K562 (cell line): ENCODE measurements at regions not wholly inside any gene's neighbourhood (a gene's known extent, or its start where the extent isn't known, plus 50 kb on each side); places are given as distances from the start of the nearest gene placed in this dataset.
A peak's percentile ranks its signal among the peaks of the same experiment; 100 is the strongest.

Experiments used
- CBFA2T2 ChIP-seq: fragments of 450-650 bp; conservative IDR thresholded peaks from 2 replicates; pipeline ENCODE4 v1.6.1; 2017; ENCODE audit warnings: mild to moderate bottlenecking
- CBX1 ChIP-seq: sonication (generic); IDR thresholded peaks from 2 replicates; pipeline ENCODE4 v1.6.1; 2016; ENCODE audit warnings: antibody characterized with exemption, low read depth, mild to moderate bottlenecking
- CREB1 ChIP-seq, 2 experiments: sonication (generic) in 1 of 2; formaldehyde crosslinking in 1 of 2; IDR thresholded peaks; 2 replicates each; pipeline versions ENCODE4 v1.6.1 to v1.8.0; 2012 to 2022; ENCODE audit warnings: inconsistent platforms in 1 of 2, mild to moderate bottlenecking in 1 of 2, missing genetic modification reagents in 1 of 2, moderate library complexity in 1 of 2
- ELF1 ChIP-seq: fragments of 200-800 bp; sonication (Bioruptor generic); IDR thresholded peaks from 2 replicates; pipeline ENCODE4 v1.6.1; 2016; ENCODE audit warnings: missing genetic modification characterization, missing compliant biosample characterization
- ELF4 ChIP-seq: fragments of 450-650 bp; formaldehyde crosslinking; IDR thresholded peaks from 2 replicates; pipeline ENCODE4 v1.4.0; 2022; ENCODE audit warnings: missing genetic modification characterization
- ETS2 ChIP-seq: IDR thresholded peaks from 2 replicates; pipeline ENCODE4 v1.6.1; 2016; ENCODE audit warnings: borderline replicate concordance, missing genetic modification characterization, mild to moderate bottlenecking, moderate library complexity, missing compliant biosample characterization; ENCODE audit not compliant: poor library complexity, severe bottlenecking
- GATAD2B ChIP-seq: fragments of 450-650 bp; IDR thresholded peaks from 2 replicates; pipeline ENCODE4 v1.6.1; 2017; ENCODE audit warnings: mild to moderate bottlenecking, borderline replicate concordance
- ILK ChIP-seq: fragments of 450-650 bp; IDR thresholded peaks from 2 replicates; pipeline ENCODE4 v1.6.1; 2016; ENCODE audit warnings: missing genetic modification characterization, low read depth, mild to moderate bottlenecking, missing compliant biosample characterization, moderate library complexity, borderline replicate concordance
- MAZ ChIP-seq, 2 experiments: fragments of 450-650 bp in 1 of 2; sonication (generic) in 1 of 2; formaldehyde crosslinking; IDR thresholded peaks in 1 of 2; conservative IDR thresholded peaks in 1 of 2; 2 replicates each; pipeline versions ENCODE4 v1.4.0 to v1.5.0; 2020; ENCODE audit warnings: mild to moderate bottlenecking in 1 of 2, missing genetic modification reagents in 1 of 2
- MECOM ChIP-seq: fragments of 250-450 bp; sonication (Bioruptor Pico); IDR thresholded peaks from 2 replicates; pipeline ENCODE4 v1.8.0; 2022; ENCODE audit warnings: inconsistent platforms
- NR2C2 ChIP-seq, 2 experiments: fragments of 200-800 bp in 1 of 2; sonication (Bioruptor generic) in 1 of 2; sonication (generic) in 1 of 2; formaldehyde crosslinking in 1 of 2; IDR thresholded peaks; 2 replicates each; pipeline versions ENCODE4 v1.6.1 to v1.8.0; 2016 to 2022; ENCODE audit warnings: mild to moderate bottlenecking in 1 of 2, missing compliant biosample characterization in 1 of 2, missing genetic modification characterization in 1 of 2, missing genetic modification reagents in 1 of 2
- POLR2AphosphoS5 ChIP-seq: IDR thresholded peaks from 2 replicates; pipeline ENCODE4 v1.6.1; 2011; ENCODE audit warnings: mild to moderate bottlenecking, low read depth, low read length, moderate library complexity; ENCODE audit not compliant: control insufficient read depth, insufficient read depth
- PPARD ChIP-seq: fragments of 250-450 bp; sonication (Bioruptor Pico); IDR thresholded peaks from 2 replicates; pipeline ENCODE4 v1.8.0; 2022; ENCODE audit warnings: inconsistent platforms, mild to moderate bottlenecking, moderate library complexity
- RHOXF2B ChIP-seq: fragments of 250-450 bp; sonication (Bioruptor Pico); conservative IDR thresholded peaks from 2 replicates; pipeline ENCODE4 v1.5.1; 2021
- RNF219 ChIP-seq: fragments of 250-450 bp; sonication (Bioruptor Pico); IDR thresholded peaks from 2 replicates; pipeline ENCODE4 v1.5.0; 2022; ENCODE audit warnings: mild to moderate bottlenecking
- RUNX1 ChIP-seq: sonication (generic); IDR thresholded peaks from 2 replicates; pipeline ENCODE4 v1.6.1; 2016; ENCODE audit warnings: antibody characterized with exemption, low read depth
- SETDB1 ChIP-seq: IDR thresholded peaks from one replicate; pipeline ENCODE4 v1.6.1; 2012; ENCODE audit warnings: low read length, control low read depth, inconsistent platforms
- STAT5B ChIP-seq: fragments of 250-450 bp; sonication (Bioruptor Pico); IDR thresholded peaks from 2 replicates; pipeline ENCODE4 v1.8.0; 2021; ENCODE audit warnings: mild to moderate bottlenecking, inconsistent platforms
- SUPT5H ChIP-seq: fragments of 450-650 bp; IDR thresholded peaks from 2 replicates; pipeline ENCODE4 v1.6.1; 2016
- TEAD4 ChIP-seq, 2 experiments: sonication (generic) in 1 of 2; formaldehyde crosslinking in 1 of 2; IDR thresholded peaks; 2 replicates each; pipeline versions ENCODE4 v1.6.1 to v1.8.0; 2012 to 2022; ENCODE audit warnings: borderline replicate concordance in 1 of 2, inconsistent platforms in 1 of 2, low read length in 1 of 2, mild to moderate bottlenecking in 1 of 2, missing genetic modification reagents in 1 of 2
- ZC3H11A ChIP-seq: IDR thresholded peaks from 2 replicates; pipeline ENCODE4 v1.6.1; 2012; ENCODE audit warnings: low read depth, low read length, improper control_type of control experiment
- ZNF224 ChIP-seq: sonication (generic); formaldehyde crosslinking; IDR thresholded peaks from 2 replicates; pipeline ENCODE4 v1.8.0; 2022; ENCODE audit warnings: mild to moderate bottlenecking, missing genetic modification reagents
- ZNF274 ChIP-seq: IDR thresholded peaks from 2 replicates; pipeline ENCODE4 v1.6.1; 2011; ENCODE audit warnings: low read depth, mild to moderate bottlenecking, low read length, moderate library complexity, borderline replicate concordance
- ZNF511 ChIP-seq: sonication (generic); formaldehyde crosslinking; IDR thresholded peaks from 2 replicates; pipeline ENCODE4 v1.8.0; 2022; ENCODE audit warnings: mild to moderate bottlenecking, missing genetic modification reagents
- ZNF589 ChIP-seq: fragments of 200-800 bp; sonication (Bioruptor generic); IDR thresholded peaks from 2 replicates; pipeline ENCODE4 v1.6.1; 2016; ENCODE audit warnings: low read depth, missing genetic modification characterization, missing compliant biosample characterization
- TF ChIP-seq, protein P1 (sequence below): fragments of 450-650 bp; IDR thresholded peaks from 2 replicates; pipeline ENCODE4 v1.6.1; 2016; ENCODE audit warnings: low read depth, mild to moderate bottlenecking, moderate library complexity

GRCh38 chr6:28769626-28770402, 154.0 kb downstream of the TRIM27 start (continued):
- TF ChIP-seq ILK (tag) (no peak), TEAD4 (IDR thresholded peaks at IDR 0.05; ENCODE audit: low read length) (peak; percentile 29; the same call in 1 of the 2 replicates), TEAD4 (CRISPR knock-in tag; IDR thresholded peaks at IDR 0.05; ENCODE audit: borderline replicate concordance) (no peak), PPARD (CRISPR knock-in tag) (no peak), ZNF274 (no peak), ZNF511 (CRISPR knock-in tag) (no peak), CBFA2T2 (no peak), MAZ (CRISPR knock-in tag; conservative IDR thresholded peaks at IDR 0.05 in 1 of 2, IDR thresholded peaks at IDR 0.05 in 1 of 2) (no peak), STAT5B (CRISPR knock-in tag) (no peak), SETDB1 (no peak), CREB1 (IDR thresholded peaks at IDR 0.05) (no peak), CREB1 (CRISPR knock-in tag; IDR thresholded peaks at IDR 0.05) (no peak), RNF219 (CRISPR knock-in tag) (no peak), ZNF589 (CRISPR knock-in tag) (no peak), POLR2AphosphoS5 (no peak), ELF1 (no peak), NR2C2 (CRISPR knock-in tag; IDR thresholded peaks at IDR 0.05) (no peak), NR2C2 (tag; IDR thresholded peaks at IDR 0.05) (no peak), ELF4 (CRISPR knock-in tag) (no peak), SUPT5H (no peak), ZC3H11A (no peak), ETS2 (tag) (no peak), CBX1 (no peak), MECOM (CRISPR knock-in tag) (no peak), GATAD2B (no peak), RUNX1 (no peak), ZNF224 (CRISPR knock-in tag) (no peak), RHOXF2B (CRISPR knock-in tag) (no peak)
- TF ChIP-seq, protein P1, sequence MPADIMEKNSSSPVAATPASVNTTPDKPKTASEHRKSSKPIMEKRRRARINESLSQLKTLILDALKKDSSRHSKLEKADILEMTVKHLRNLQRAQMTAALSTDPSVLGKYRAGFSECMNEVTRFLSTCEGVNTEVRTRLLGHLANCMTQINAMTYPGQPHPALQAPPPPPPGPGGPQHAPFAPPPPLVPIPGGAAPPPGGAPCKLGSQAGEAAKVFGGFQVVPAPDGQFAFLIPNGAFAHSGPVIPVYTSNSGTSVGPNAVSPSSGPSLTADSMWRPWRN: 0 out of 2 replicates have a peak, but pooled peaks have one; percentile 6
